ENCODE measurements at regions not wholly inside any gene's neighbourhood (a gene's known extent, or its start where the extent isn't known, plus 50 kb on each side); places are given as distances from the start of the nearest gene placed in this dataset.

DNA sequence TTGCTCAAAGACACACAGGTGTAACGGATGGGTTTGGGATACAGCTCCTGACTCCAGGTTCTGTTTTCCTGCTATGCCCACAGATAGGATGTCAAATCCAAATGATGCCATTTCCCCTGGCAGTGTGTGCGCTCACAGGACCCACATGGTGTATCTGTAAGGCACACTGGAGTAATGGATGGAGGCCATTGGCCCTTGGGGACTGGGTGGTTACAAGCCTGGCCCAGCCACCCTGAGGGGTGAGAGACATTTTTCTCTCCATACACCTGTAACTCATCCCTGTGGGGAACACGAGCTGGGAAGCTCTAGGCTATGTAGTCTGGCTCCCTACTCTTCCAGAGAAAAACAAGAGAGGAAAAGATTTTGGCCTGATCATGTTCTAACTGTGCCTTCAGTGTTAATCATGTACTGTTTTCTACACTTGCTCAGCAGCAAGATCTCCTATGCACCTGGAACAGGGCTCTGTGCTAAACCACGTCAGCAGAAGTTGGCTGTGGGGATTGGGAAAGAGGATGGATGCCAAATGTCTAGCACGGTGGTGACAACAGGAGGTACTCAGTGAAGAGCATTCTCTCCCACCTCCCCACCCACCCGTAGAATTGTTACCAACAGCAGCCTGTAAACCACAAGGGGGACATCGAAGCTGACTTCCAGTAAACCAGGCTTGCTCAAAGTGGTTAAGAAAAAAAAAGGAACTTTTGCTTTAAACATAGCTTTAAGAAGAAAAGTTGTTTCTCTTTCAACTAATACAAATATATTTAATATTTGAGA, 237.0 kb downstream of the LACC1 start:
- H3K4me3 ChIP-seq (replicated peaks in 1 of 2; ENCODE audit: low read depth in 2 of 2, low read length in 2 of 2): no peak overlapping the region
- DNase-seq (ENCODE audit: low read depth in 2 of 2): peak; percentile 8 to 53
- TF ChIP-seq, protein P1, sequence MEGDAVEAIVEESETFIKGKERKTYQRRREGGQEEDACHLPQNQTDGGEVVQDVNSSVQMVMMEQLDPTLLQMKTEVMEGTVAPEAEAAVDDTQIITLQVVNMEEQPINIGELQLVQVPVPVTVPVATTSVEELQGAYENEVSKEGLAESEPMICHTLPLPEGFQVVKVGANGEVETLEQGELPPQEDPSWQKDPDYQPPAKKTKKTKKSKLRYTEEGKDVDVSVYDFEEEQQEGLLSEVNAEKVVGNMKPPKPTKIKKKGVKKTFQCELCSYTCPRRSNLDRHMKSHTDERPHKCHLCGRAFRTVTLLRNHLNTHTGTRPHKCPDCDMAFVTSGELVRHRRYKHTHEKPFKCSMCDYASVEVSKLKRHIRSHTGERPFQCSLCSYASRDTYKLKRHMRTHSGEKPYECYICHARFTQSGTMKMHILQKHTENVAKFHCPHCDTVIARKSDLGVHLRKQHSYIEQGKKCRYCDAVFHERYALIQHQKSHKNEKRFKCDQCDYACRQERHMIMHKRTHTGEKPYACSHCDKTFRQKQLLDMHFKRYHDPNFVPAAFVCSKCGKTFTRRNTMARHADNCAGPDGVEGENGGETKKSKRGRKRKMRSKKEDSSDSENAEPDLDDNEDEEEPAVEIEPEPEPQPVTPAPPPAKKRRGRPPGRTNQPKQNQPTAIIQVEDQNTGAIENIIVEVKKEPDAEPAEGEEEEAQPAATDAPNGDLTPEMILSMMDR (IDR thresholded peaks at IDR 0.05; ENCODE audit: low read depth, low read length): peak; percentile 24

DNA sequence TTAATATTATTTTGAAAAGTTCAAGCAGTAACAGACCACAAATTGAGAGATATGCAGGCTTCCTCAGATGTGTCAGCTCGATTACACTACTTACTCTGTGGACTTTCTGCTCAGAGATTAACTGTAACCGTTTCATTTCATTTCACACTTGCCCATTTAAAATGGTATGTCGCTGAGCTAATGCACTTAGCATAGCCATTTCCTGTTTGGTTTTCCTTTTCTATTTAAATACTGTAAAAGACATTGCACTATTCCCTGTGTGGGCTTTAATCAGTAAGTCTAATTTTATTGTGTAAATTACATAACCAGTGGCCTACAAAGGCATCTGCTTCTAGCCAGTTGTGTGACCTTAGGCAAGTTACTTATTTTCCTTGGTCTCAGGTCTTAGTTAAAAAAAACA, 237.6 kb downstream of the LACC1 start:
- TF ChIP-seq, protein P1 (IDR thresholded peaks at IDR 0.05; ENCODE audit: low read depth, low read length): no peak
- DNase-seq (ENCODE audit: low read depth in 2 of 2): peak; percentile 18 to 52
- H3K4me3 ChIP-seq (replicated peaks in 1 of 2; ENCODE audit: low read depth in 2 of 2, low read length in 2 of 2): no peak overlapping the region

DNA sequence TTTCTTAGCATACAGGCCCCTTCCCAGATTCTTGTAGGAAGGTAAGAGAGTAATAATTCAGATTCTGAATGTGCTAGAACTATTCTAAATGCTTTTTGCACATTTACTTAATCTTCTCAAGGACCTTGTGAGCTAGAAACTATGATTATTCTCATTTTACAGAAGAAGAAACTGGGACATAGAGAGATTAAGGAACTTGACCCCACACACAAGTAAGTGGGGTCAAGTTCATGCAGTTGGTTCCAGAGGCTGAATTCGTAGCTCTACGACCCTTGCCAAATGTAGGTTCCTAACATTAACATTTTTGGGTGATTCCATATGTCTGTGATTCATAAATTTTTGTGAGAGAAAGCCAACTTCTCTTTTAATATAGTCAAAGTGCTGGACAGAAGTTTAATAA, 238.1 kb downstream of the LACC1 start:
- TF ChIP-seq, protein P1 (IDR thresholded peaks at IDR 0.05; ENCODE audit: low read depth, low read length): no peak

DNA sequence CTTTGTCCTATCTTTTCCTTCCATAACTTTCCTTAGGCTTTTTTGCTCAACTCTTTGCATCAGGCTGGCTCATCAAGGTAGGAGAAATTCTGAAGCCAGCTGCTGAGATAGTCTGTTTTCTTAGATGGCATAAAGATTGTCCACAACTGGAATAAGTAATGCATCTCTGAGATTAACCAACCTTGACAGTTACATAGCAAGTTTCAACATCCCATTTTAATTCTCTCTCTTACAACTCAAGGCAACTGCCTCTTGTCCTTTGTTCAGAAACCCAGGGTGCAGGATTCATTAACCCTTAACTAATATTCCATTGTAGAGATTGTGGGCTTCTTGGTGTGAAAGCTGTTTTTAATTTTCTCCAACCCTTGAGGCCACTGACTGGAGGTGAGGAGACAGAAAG, 239.2 kb downstream of the LACC1 start:
- DNase-seq (ENCODE audit: low read depth in 2 of 2): no peak
- TF ChIP-seq, protein P1 (IDR thresholded peaks at IDR 0.05; ENCODE audit: low read depth, low read length): no peak
- H3K4me3 ChIP-seq (replicated peaks in 1 of 2; ENCODE audit: low read depth in 2 of 2, low read length in 2 of 2): no peak overlapping the region

More for the DNA sequence above, 238.1 kb downstream of the LACC1 start:
- DNase-seq (ENCODE audit: low read depth in 2 of 2): no peak
- no peak overlapping the region for H3K4me3 ChIP-seq (replicated peaks in 1 of 2; ENCODE audit: low read depth in 2 of 2, low read length in 2 of 2)

DNA sequence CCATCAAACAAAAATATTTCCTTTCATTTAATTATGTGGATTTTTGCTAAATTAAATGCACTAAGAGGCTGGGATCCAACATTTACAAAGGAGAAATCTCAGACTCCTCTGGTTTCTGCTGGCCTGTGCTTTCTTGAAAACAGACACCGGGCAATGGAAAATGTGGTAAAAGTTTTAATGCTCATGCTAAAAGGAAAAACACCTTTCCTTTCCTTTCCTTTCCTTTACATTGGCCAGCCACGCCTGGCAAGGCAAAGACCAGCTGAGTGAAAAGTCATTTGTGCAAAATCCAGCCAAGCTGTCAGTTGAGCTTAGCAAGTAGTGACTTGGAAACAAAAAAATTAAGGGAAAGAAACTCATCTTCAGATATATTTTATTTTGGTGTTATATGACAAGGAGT, 240.3 kb downstream of the LACC1 start:
- DNase-seq (ENCODE audit: low read depth in 2 of 2): no peak
- TF ChIP-seq, protein P1 (IDR thresholded peaks at IDR 0.05; ENCODE audit: low read depth, low read length): no peak
- H3K4me3 ChIP-seq (replicated peaks in 1 of 2; ENCODE audit: low read depth in 2 of 2, low read length in 2 of 2): no peak overlapping the region

DNA sequence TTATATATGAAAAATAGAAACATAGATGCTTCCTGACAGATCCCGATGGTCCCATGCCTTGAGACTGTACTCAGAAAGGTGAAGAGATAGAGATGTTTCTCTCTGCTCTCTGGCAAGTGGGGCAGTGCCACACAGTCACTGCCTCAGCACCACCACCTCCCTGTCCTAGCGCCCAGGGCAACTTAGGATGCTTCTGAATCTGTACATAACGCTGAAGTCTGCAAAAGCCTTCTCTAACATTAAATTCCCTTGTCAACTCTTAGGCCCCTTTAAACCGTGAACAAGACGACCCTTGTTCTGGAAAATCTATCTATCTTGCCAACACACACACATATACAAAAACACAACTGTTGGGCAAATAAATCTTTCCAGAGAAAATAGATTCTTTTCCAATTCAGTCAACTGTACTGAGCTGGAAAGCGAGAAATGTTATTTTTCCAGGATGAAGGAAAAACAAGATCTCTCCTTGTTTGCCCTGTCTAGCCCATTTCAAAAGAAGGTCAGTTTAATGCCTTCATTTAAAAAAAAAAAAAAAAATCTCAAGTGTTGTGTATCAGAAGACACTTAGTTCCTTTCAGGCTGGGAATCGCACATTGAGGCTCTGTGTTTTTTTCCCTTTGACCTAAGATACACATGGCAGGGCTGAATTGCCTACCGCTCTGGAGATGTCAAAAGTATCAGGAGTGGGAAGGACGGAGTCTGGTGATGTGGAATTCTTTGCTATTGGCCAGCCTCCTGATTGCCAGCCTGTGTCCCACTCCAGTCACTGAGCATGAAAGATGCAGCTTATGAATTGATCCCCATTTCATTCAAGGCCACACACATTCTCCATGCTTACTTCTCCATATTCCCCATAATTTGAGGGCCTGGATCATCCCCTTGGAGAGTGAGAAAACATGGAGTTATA, 241.4 kb downstream of the LACC1 start:
- no peak for DNase-seq (ENCODE audit: low read depth in 2 of 2)
- H3K4me3 ChIP-seq (replicated peaks in 1 of 2; ENCODE audit: low read depth in 2 of 2, low read length in 2 of 2): no peak overlapping the region
- TF ChIP-seq, protein P1 (IDR thresholded peaks at IDR 0.05; ENCODE audit: low read depth, low read length): no peak

All from cardiac fibroblast (primary cell).